ENCODE measurements at regions not wholly inside any gene's neighbourhood (a gene's known extent, or its start where the extent isn't known, plus 50 kb on each side); places are given as distances from the start of the nearest gene placed in this dataset.

GRCh38 chr14:84017495-84017894 lies 1512.4 kb upstream of the FLRT2 start (continued):
- TF ChIP-seq CTCF (conservative IDR thresholded peaks at IDR 0.05; ENCODE audit: low read depth in 2 of 2) = no peak
- TF ChIP-seq ETS1 (IDR thresholded peaks at IDR 0.05) = no peak
- TF ChIP-seq EZH2phosphoT487 (IDR thresholded peaks at IDR 0.05; ENCODE audit: unreplicated experiment) = no peak
- no peak for TF ChIP-seq STAT1 (IDR thresholded peaks at IDR 0.05; ENCODE audit: unreplicated experiment)

GRCh38 chr14:84021433-84021832 lies 1508.5 kb upstream of the FLRT2 start:
- no peak overlapping the region for H3K27ac Mint-ChIP-seq
- Histone ChIP-seq H3F3A (replicated peaks; ENCODE audit: low read depth) (no peaks in the 10 kb centered on the region), H3K27ac (ENCODE audit: low read depth) (no peak overlapping the region), H3K36me3 (ENCODE audit: insufficient read depth) (no peaks in the 10 kb centered on the region), H3K4me3 (no peak overlapping the region), H3K27me3 (ENCODE audit: insufficient read depth) (no peaks in the 10 kb centered on the region), H3K79me2 (replicated peaks; ENCODE audit: insufficient read depth) (no peaks in the 10 kb centered on the region), H3K9me2 (ENCODE audit: insufficient read depth) (peaks cover 9% of the 10 kb centered on the region; the same call in 1 of the 2 replicates), H3K4me2 (no peak overlapping the region), H2AFZ (no peak overlapping the region), H3K4me1 (ENCODE audit: insufficient read depth) (no peaks in the 10 kb centered on the region), H4K20me1 (replicated peaks; ENCODE audit: insufficient read depth) (no peaks in the 10 kb centered on the region)
- DNase-seq (ENCODE audit: low spot score) (no peak), ATAC-seq (no peak)
- no peaks in the 10 kb centered on the region for H3K27me3 Mint-ChIP-seq (ENCODE audit: insufficient read depth, low read depth, poor library complexity)
- peaks cover 6% of the 10 kb centered on the region; the same call in 1 of the 3 replicates for H3K4me1 Mint-ChIP-seq
- H3K9me3 Mint-ChIP-seq = peaks cover 20% of the 10 kb centered on the region
- H3K4me3 Mint-ChIP-seq = no peak overlapping the region
- peaks cover 4% of the 10 kb centered on the region for H3K36me3 Mint-ChIP-seq (ENCODE audit: low read depth)
- no peak for TF ChIP-seq POLR2AphosphoS5 (IDR thresholded peaks at IDR 0.05; ENCODE audit: low read depth)
- TF ChIP-seq EZH2 (IDR thresholded peaks at IDR 0.05; ENCODE audit: low read depth, unreplicated experiment) = no peak
- TF ChIP-seq ZNF462 (CRISPR knock-in tag; IDR thresholded peaks at IDR 0.05) = no peak
- TF ChIP-seq CTCF (conservative IDR thresholded peaks at IDR 0.05; ENCODE audit: low read depth in 2 of 2) = no peak
- no peak for TF ChIP-seq CREB1 (CRISPR knock-in tag; IDR thresholded peaks at IDR 0.05; ENCODE audit: low read depth)
- TF ChIP-seq STAT1 (IDR thresholded peaks at IDR 0.05; ENCODE audit: unreplicated experiment) = no peak
- no peak for TF ChIP-seq ETS1 (IDR thresholded peaks at IDR 0.05)

All from GM23338 (cell line).